K562 (cell line): ENCODE measurements at regions not wholly inside any gene's neighbourhood (a gene's known extent, or its start where the extent isn't known, plus 50 kb on each side); places are given as distances from the start of the nearest gene placed in this dataset.

Experiments used
- ATAC-seq: fragments of 200-7000 bp; cut with Tn5 transposase; 3 replicates; pipeline ENCODE4 v1.9.1; 2020; ENCODE audit warnings: moderate library complexity
- BruUV-seq: library from RNA; stranded (reverse); fragments of 400-500 nt; replicated peaks from 2 replicates; lab custom pipeline; 2021; lab: Mats Ljungman, UMichigan
- CTCF ChIA-PET: fragments of 300-600 bp; formaldehyde crosslinking; extraction: SDS; loops from one replicate; lab custom pipeline; 2021; ENCODE audit warnings: low intra/inter-chr PET ratio; lab: Yijun Ruan, JAX
- POLR2A ChIA-PET: fragments of 300-600, 350-650 bp; sonication (Branson Sonifier 250); formaldehyde crosslinking; extraction: SDS; loops from one replicate; lab custom pipeline; 2021; ENCODE audit warnings: antibody characterized with exemption, inconsistent platforms; lab: Yijun Ruan, JAX
- DNase-seq, 4 experiments: peaks; one replicate each; pipeline versions ENCODE4 v3.0.0 to v3.0.0-alpha.2; 2011 to 2018; ENCODE audit warnings: low spot score in 3 of 4, mixed read lengths in 3 of 4; ENCODE audit errors: extremely low read depth in 1 of 4
- FAIRE-seq: peaks from 2 replicates; lab custom pipeline; 2011; peaks lifted over from hg19 to GRCh38; lab: Jason Lieb, UNC
- H2AFZ ChIP-seq: 2 replicates; pipeline ENCODE4 v1.6.0; 2011; ENCODE audit warnings: low read depth, low read length, control low read depth, inconsistent platforms
- H3K27ac ChIP-seq: fragments of 200-600 bp; 3 replicates; pipeline ENCODE4 v1.8.0; 2011; ENCODE audit warnings: low read depth, mild to moderate bottlenecking, control low read depth, inconsistent platforms, low read length, moderate library complexity, mixed read lengths; ENCODE audit errors: extremely low read depth
- H3K27me3 ChIP-seq, 2 experiments: fragments of 300-600 bp in 1 of 2; 2 replicates in 1 of 2; 3 replicates in 1 of 2; pipeline versions ENCODE4 v1.6.0 to v1.8.0; 2011; ENCODE audit warnings: inconsistent platforms in 2 of 2, low read length in 2 of 2, mild to moderate bottlenecking in 1 of 2, mixed read lengths in 1 of 2, moderate library complexity in 1 of 2; ENCODE audit not compliant: control insufficient read depth in 2 of 2, insufficient read depth in 2 of 2
- H3K36me3 ChIP-seq: fragments of 300-600 bp; 3 replicates; pipeline ENCODE4 v1.8.0; 2011; ENCODE audit warnings: mild to moderate bottlenecking, low read length, inconsistent platforms; ENCODE audit not compliant: control insufficient read depth, insufficient read depth
- H3K4me1 ChIP-seq, 2 experiments: fragments of 200-600 bp in 1 of 2; replicated peaks in 1 of 2; 2 replicates in 1 of 2; 3 replicates in 1 of 2; pipeline versions ENCODE4 v1.5.1 to v1.8.0; 2011; ENCODE audit warnings: inconsistent platforms in 2 of 2, low read length in 2 of 2, mild to moderate bottlenecking in 1 of 2, mixed read lengths in 1 of 2, moderate library complexity in 1 of 2; ENCODE audit not compliant: control insufficient read depth in 2 of 2, insufficient read depth in 2 of 2
- H3K4me2 ChIP-seq: 2 replicates; pipeline ENCODE4 v1.6.1; 2011; ENCODE audit warnings: low read length, control low read depth, inconsistent platforms, mixed read lengths; ENCODE audit not compliant: insufficient read depth
- H3K4me3 ChIP-seq: fragments of 200-600 bp; sonication (generic), shearing (Covaris generic); 2 replicates; pipeline ENCODE4 v1.5.1; 2016; ENCODE audit warnings: control low read depth, inconsistent platforms
- H3K79me2 ChIP-seq: fragments of 200-600 bp; 3 replicates; pipeline ENCODE4 v1.8.0; 2011; ENCODE audit warnings: low read length, inconsistent platforms; ENCODE audit not compliant: control insufficient read depth, insufficient read depth
- H3K9ac ChIP-seq, 2 experiments: 2 replicates each; pipeline versions ENCODE4 v1.6.0 to v1.6.1; 2011; ENCODE audit warnings: low read depth in 2 of 2, low read length in 2 of 2, control low read depth in 1 of 2, inconsistent platforms in 1 of 2, mild to moderate bottlenecking in 1 of 2, mixed read lengths in 1 of 2; ENCODE audit not compliant: insufficient read depth in 1 of 2
- H3K9me1 ChIP-seq: one replicate; pipeline ENCODE4 v1.6.0; 2011; ENCODE audit warnings: inconsistent platforms, mild to moderate bottlenecking, low read length, moderate library complexity; ENCODE audit not compliant: control insufficient read depth, insufficient read depth
- H3K9me3 ChIP-seq: replicated peaks from 2 replicates; pipeline ENCODE4 v1.5.1; 2011; ENCODE audit warnings: low read depth, low read length, inconsistent platforms; ENCODE audit not compliant: control insufficient read depth, insufficient read depth
- H4K20me1 ChIP-seq: replicated peaks from 2 replicates; pipeline ENCODE4 v1.6.1; 2011; ENCODE audit warnings: low read length, inconsistent platforms, mixed read lengths; ENCODE audit not compliant: control insufficient read depth, insufficient read depth
- WGBS: fragments of 100-300 bp; shearing (Covaris generic); methylation state at CpG from one replicate; pipeline ENCODE4 v1.1.6; 2016; ENCODE audit warnings: low coverage, mixed read lengths; ENCODE audit not compliant: insufficient coverage; ENCODE audit errors: missing lambda C conversion rate; 5-methylcytosine and 5-hydroxymethylcytosine counted together
- in situ Hi-C: fragments of 300-500 bp; cut with MboI; formaldehyde crosslinking; loops from 4 replicates; pipeline ENCODE4 v1.15.0; 2018; ENCODE audit warnings: inconsistent platforms, mixed read lengths
- intact Hi-C: fragments of 100-400 bp; cut with micrococcal nuclease; formaldehyde crosslinking; loops from 2 replicates; pipeline ENCODE4 v1.14.2; 2022
- TF ChIP-seq, protein P1 (sequence below): fragments of 200-800 bp; sonication (Bioruptor generic); IDR thresholded peaks from 2 replicates; pipeline ENCODE4 v1.6.1; 2016; ENCODE audit warnings: missing genetic modification characterization, missing compliant biosample characterization

DNA sequence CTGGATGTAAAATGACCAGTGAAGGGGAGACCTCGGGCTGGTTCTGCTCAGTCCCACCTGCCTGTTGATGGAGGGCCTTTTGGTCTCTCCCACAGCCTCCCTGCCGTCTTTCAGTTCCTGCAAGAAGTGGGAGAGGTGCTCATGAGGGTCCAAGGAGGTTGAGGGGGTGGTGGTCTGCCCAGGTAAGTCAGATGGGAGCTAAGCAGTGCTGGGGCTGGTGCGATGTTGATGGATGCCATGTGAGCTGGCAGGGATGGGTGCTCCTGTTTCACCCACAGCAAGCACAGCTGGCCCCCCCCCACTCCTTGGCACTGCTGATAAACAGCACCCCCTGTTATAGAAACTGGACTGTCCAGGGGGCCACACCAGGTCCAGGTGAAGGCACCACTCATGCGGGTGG, 145.6 kb downstream of the NSG2 start:
- Histone ChIP-seq H3K4me3 (no peak overlapping the region), H2AFZ (no peak overlapping the region), H3K4me1 (no peaks in the 10 kb centered on the region), H3K27ac (no peak overlapping the region), H3K9me3 (no peaks in the 10 kb centered on the region), H3K79me2 (no peaks in the 10 kb centered on the region), H3K27me3 (peaks cover 7 to 59% of the 10 kb centered on the region in 2 experiments; a peak in 4 of 5 replicates), H3K9me1 (no peaks in the 10 kb centered on the region), H3K4me2 (no peak overlapping the region), H4K20me1 (no peaks in the 10 kb centered on the region), H3K36me3 (no peaks in the 10 kb centered on the region), H3K9ac (no peak overlapping the region)
- CTCF ChIA-PET = no interaction called here
- ATAC-seq (no peak), FAIRE-seq (no peak), DNase-seq (no peak)
- intact Hi-C loops (no loop called here), in situ Hi-C loops (no loop called here)
- TF ChIP-seq, protein P1, sequence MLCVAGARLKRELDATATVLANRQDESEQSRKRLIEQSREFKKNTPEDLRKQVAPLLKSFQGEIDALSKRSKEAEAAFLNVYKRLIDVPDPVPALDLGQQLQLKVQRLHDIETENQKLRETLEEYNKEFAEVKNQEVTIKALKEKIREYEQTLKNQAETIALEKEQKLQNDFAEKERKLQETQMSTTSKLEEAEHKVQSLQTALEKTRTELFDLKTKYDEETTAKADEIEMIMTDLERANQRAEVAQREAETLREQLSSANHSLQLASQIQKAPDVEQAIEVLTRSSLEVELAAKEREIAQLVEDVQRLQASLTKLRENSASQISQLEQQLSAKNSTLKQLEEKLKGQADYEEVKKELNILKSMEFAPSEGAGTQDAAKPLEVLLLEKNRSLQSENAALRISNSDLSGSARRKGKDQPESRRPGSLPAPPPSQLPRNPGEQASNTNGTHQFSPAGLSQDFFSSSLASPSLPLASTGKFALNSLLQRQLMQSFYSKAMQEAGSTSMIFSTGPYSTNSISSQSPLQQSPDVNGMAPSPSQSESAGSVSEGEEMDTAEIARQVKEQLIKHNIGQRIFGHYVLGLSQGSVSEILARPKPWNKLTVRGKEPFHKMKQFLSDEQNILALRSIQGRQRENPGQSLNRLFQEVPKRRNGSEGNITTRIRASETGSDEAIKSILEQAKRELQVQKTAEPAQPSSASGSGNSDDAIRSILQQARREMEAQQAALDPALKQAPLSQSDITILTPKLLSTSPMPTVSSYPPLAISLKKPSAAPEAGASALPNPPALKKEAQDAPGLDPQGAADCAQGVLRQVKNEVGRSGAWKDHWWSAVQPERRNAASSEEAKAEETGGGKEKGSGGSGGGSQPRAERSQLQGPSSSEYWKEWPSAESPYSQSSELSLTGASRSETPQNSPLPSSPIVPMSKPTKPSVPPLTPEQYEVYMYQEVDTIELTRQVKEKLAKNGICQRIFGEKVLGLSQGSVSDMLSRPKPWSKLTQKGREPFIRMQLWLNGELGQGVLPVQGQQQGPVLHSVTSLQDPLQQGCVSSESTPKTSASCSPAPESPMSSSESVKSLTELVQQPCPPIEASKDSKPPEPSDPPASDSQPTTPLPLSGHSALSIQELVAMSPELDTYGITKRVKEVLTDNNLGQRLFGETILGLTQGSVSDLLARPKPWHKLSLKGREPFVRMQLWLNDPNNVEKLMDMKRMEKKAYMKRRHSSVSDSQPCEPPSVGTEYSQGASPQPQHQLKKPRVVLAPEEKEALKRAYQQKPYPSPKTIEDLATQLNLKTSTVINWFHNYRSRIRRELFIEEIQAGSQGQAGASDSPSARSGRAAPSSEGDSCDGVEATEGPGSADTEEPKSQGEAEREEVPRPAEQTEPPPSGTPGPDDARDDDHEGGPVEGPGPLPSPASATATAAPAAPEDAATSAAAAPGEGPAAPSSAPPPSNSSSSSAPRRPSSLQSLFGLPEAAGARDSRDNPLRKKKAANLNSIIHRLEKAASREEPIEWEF (CRISPR knock-in tag) = no peak
- POLR2A ChIA-PET = interaction anchor here (1.7 kb wide), 1 partner anchor 10 kb away, joined by 4 read pairs; no protein-coding TSS in a partner anchor
- no TSS peak for BruUV-seq
- 2% methylated on average over 4 of the region's 4 CpGs for WGBS
